ENCODE measurements at regions not wholly inside any gene's neighbourhood (a gene's known extent, or its start where the extent isn't known, plus 50 kb on each side); places are given as distances from the start of the nearest gene placed in this dataset.

GRCh38 chr3:118577055-118577777, 457.4 kb downstream of the IGSF11 start:
- no peak for TF ChIP-seq POLR2A (IDR thresholded peaks at IDR 0.05)
- TF ChIP-seq CTCF (IDR thresholded peaks at IDR 0.05), result no peak
- Histone ChIP-seq H3K9me3 (no peaks in the 10 kb centered on the region), H3K4me3 (no peak overlapping the region), H3K27me3 (no peaks in the 10 kb centered on the region), H3K4me1 (no peaks in the 10 kb centered on the region), H3K36me3 (no peaks in the 10 kb centered on the region), H3K27ac (no peak overlapping the region)
- intact Hi-C loops (cut with DNase I), result no loop called here
- ATAC-seq (no peak), DNase-seq (no peak)
- WGBS (ENCODE audit: insufficient coverage, low coverage, low lambda C conversion rate, missing lambda C conversion rate), result 59% methylated on average over 3 of the region's 3 CpGs

DNA sequence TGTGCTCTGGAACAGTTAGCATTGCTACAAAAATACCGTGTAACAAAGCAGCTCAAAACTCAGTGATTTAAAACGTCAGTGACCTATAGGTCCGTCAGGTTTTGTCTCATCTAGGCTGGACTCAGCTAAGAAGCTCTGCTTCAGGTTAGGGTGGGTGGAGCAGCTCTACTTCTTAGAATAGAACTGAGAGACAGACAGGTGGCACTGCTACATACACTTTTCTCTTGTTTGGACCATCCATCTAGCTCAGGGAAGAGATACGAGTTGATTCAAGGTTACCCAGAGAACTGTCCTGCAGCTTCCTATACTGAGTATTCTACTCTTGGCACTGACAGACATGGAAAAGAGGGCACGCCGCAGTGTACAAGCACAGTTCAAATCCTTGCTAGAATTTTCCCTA, 456.1 kb downstream of the IGSF11 start:
- Histone ChIP-seq H3K27ac (no peak overlapping the region), H3K36me3 (no peaks in the 10 kb centered on the region), H3K9me3 (no peaks in the 10 kb centered on the region), H3K4me1 (no peaks in the 10 kb centered on the region), H3K27me3 (no peaks in the 10 kb centered on the region), H3K4me3 (no peak overlapping the region)
- ATAC-seq (peak; percentile 29 to 61 (median 44)), DNase-seq (no peak)
- intact Hi-C loops (cut with DNase I), result no loop called here
- no peak for TF ChIP-seq POLR2A (IDR thresholded peaks at IDR 0.05)
- TF ChIP-seq CTCF (IDR thresholded peaks at IDR 0.05), result peak in 1 of 4 donors; percentile 22
- WGBS (ENCODE audit: insufficient coverage, low coverage, low lambda C conversion rate, missing lambda C conversion rate), result 71% methylated on average over 6 of the region's 6 CpGs

DNA sequence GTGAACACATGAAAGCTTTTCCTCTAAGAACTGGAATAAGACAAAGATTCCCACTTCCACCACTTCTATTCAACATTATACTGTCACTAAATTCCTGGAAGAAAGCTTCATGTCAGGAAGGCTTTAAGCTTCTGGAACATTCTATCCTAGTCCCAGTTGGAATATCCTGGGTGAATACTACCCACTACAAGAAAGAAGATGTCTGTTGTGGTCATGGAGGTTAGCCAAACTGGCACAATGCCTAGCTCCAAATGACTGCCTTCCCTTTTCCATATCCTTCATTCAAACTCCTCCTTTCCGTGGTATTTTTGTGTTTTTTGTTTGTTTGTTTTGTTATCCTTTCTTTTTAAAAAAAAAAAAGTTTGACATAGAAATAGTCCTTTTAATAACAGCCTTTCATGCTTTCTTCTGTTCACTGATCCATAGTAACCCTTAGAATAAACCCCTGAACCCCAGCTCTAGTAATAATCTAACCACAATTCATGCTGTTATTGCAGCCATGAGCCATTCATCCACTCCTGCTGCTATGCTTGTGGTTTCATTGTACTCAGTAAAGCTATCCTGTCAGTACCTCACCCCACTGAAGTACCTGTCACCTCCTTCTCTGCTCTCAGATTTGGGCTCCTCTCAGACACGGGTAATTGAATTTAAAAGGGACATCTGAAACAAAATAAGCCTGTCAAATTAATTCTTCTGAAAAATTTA, 447.5 kb downstream of the IGSF11 start:
- Histone ChIP-seq H3K36me3 (no peaks in the 10 kb centered on the region), H3K4me3 (no peak overlapping the region), H3K27ac (no peak overlapping the region), H3K27me3 (no peaks in the 10 kb centered on the region), H3K4me1 (peaks cover 0 to 4% (median 0%) of the 10 kb centered on the region in 4 donors), H3K9me3 (no peaks in the 10 kb centered on the region)
- intact Hi-C loops (cut with DNase I), result no loop called here
- TF ChIP-seq POLR2A (IDR thresholded peaks at IDR 0.05) (no peak), CTCF (IDR thresholded peaks at IDR 0.05) (no peak)
- DNase-seq (no peak), ATAC-seq (no peak)
- WGBS (ENCODE audit: insufficient coverage, low coverage, low lambda C conversion rate, missing lambda C conversion rate), result 59% methylated on average over 2 of the region's 2 CpGs

GRCh38 chr3:118587847-118588246, 446.8 kb downstream of the IGSF11 start:
- Histone ChIP-seq H3K27ac (no peak overlapping the region), H3K36me3 (no peaks in the 10 kb centered on the region), H3K9me3 (no peaks in the 10 kb centered on the region), H3K4me3 (no peak overlapping the region), H3K27me3 (no peaks in the 10 kb centered on the region), H3K4me1 (peaks cover 0 to 5% (median 0%) of the 10 kb centered on the region in 4 donors)
- no peak for ATAC-seq
- intact Hi-C loops (cut with DNase I), result no loop called here
- no peak for DNase-seq
- TF ChIP-seq POLR2A (IDR thresholded peaks at IDR 0.05) (no peak), CTCF (IDR thresholded peaks at IDR 0.05) (no peak)

All from right lobe of liver (tissue), 6 donors.